GM12878 (cell line): ENCODE measurements at regions not wholly inside any gene's neighbourhood (a gene's known extent, or its start where the extent isn't known, plus 50 kb on each side); places are given as distances from the start of the nearest gene placed in this dataset.

ENCODE experiments used
- ATAC-seq: fragments of 200-7000 bp; cut with Tn5 transposase; 3 replicates; pipeline ENCODE4 v1.9.1; 2020; ENCODE audit warnings: mild to moderate bottlenecking, moderate library complexity
- BruUV-seq: library from RNA; stranded (reverse); fragments of 400-500 nt; replicated peaks from 2 replicates; lab custom pipeline; 2021; lab: Mats Ljungman, UMichigan
- CTCF ChIA-PET: fragments of 300-600 bp; sonication (Branson Sonifier 250); formaldehyde crosslinking; extraction: SDS; loops from one replicate; lab custom pipeline; 2021; ENCODE audit warnings: inconsistent platforms; lab: Yijun Ruan, JAX
- POLR2A ChIA-PET: fragments of 350-600 bp; formaldehyde crosslinking; extraction: SDS; loops from one replicate; lab custom pipeline; 2021; ENCODE audit warnings: inconsistent platforms; lab: Charles Lee
- RAD21 ChIA-PET: fragments of 300-600 bp; sonication (Branson Sonifier 250); formaldehyde crosslinking; loops from one replicate; lab custom pipeline; 2023; ENCODE audit warnings: antibody characterized with exemption; ENCODE audit not compliant: unreplicated experiment; lab: Charles Lee
- SMC1A ChIA-PET: fragments of 300-600 bp; sonication (Branson Sonifier 250); formaldehyde crosslinking; loops from one replicate; lab custom pipeline; 2023; ENCODE audit not compliant: unreplicated experiment, uncharacterized antibody; lab: Charles Lee
- DNase-seq: peaks from one replicate; pipeline ENCODE4 v3.0.0-alpha.2; 2011; ENCODE audit warnings: low read depth, low spot score
- FAIRE-seq: peaks from 3 replicates; lab custom pipeline; 2011; peaks lifted over from hg19 to GRCh38; lab: Jason Lieb, UNC
- H2AFZ ChIP-seq: 2 replicates; pipeline ENCODE4 v1.6.0; 2011; ENCODE audit warnings: low read depth, low read length, control low read depth; ENCODE audit not compliant: control insufficient read depth
- H3K27ac ChIP-seq: 2 replicates; pipeline ENCODE4 v1.5.1; 2011; ENCODE audit warnings: control low read depth; ENCODE audit not compliant: control insufficient read depth, insufficient read depth
- H3K27me3 ChIP-seq, 2 experiments: replicated peaks in 1 of 2; 2 replicates each; pipeline versions ENCODE4 v1.6.0 to v1.6.1; 2011; ENCODE audit warnings: low read length in 1 of 2; ENCODE audit not compliant: control insufficient read depth in 2 of 2, insufficient read depth in 2 of 2
- H3K36me3 ChIP-seq, 2 experiments: 2 replicates each; pipeline ENCODE4 v1.5.1; 2011; ENCODE audit warnings: low read length in 1 of 2; ENCODE audit not compliant: control insufficient read depth in 2 of 2, insufficient read depth in 2 of 2
- H3K4me1 ChIP-seq: 2 replicates; pipeline ENCODE4 v1.6.1; 2011; ENCODE audit warnings: mild to moderate bottlenecking, low read length, moderate library complexity, mixed read lengths; ENCODE audit not compliant: control insufficient read depth, insufficient read depth
- H3K4me2 ChIP-seq: 2 replicates; pipeline ENCODE4 v1.6.0; 2011; ENCODE audit warnings: control low read depth; ENCODE audit not compliant: control insufficient read depth, insufficient read depth
- H3K4me3 ChIP-seq: fragments of 200-600 bp; sonication (generic); 2 replicates; pipeline ENCODE4 v1.5.1; 2016
- H3K79me2 ChIP-seq: 2 replicates; pipeline ENCODE4 v1.6.0; 2011; ENCODE audit warnings: low read length; ENCODE audit not compliant: control insufficient read depth, insufficient read depth
- H3K9ac ChIP-seq: 2 replicates; pipeline ENCODE4 v1.8.0; 2011; ENCODE audit warnings: low read length, control low read depth, mixed read lengths; ENCODE audit not compliant: control insufficient read depth, insufficient read depth
- H3K9me3 ChIP-seq: replicated peaks from 3 replicates; pipeline ENCODE4 v1.5.1; 2011; ENCODE audit warnings: mild to moderate bottlenecking, low read length; ENCODE audit not compliant: control insufficient read depth, insufficient read depth
- H4K20me1 ChIP-seq: 2 replicates; pipeline ENCODE4 v1.6.0; 2011; ENCODE audit not compliant: control insufficient read depth, insufficient read depth
- ASH2L ChIP-seq: fragments of 300-600, 200-600 bp; sonication (generic); IDR thresholded peaks from 2 replicates; pipeline ENCODE4 v1.6.1; 2017; ENCODE audit warnings: low read depth, mild to moderate bottlenecking, borderline replicate concordance
- ATF2 ChIP-seq: IDR thresholded peaks from 2 replicates; pipeline ENCODE4 v1.6.1; 2012; ENCODE audit warnings: low read length, inconsistent platforms
- ATF7 ChIP-seq: fragments of 450-650 bp; IDR thresholded peaks from 2 replicates; pipeline ENCODE4 v1.6.1; 2016; ENCODE audit warnings: low read depth, mild to moderate bottlenecking
- BHLHE40 ChIP-seq, 2 experiments: fragments of 450-650 bp in 1 of 2; IDR thresholded peaks; 2 replicates each; pipeline ENCODE4 v1.6.1; 2011 to 2017; ENCODE audit warnings: low read depth in 2 of 2, borderline replicate concordance in 1 of 2, improper control_type of control experiment in 1 of 2, low read length in 1 of 2, mild to moderate bottlenecking in 1 of 2
- CBX5 ChIP-seq: sonication (generic); IDR thresholded peaks from 2 replicates; pipeline ENCODE4 v1.6.1; 2016; ENCODE audit warnings: low read depth, moderate library complexity, mild to moderate bottlenecking, inconsistent platforms
- IRF3 ChIP-seq: fragments of 450-650 bp; IDR thresholded peaks from 2 replicates; pipeline ENCODE4 v1.6.1; 2014; ENCODE audit warnings: mild to moderate bottlenecking
- KAT2A ChIP-seq: conservative IDR thresholded peaks from 2 replicates; pipeline ENCODE4 v1.6.1; 2011; ENCODE audit warnings: low read depth, low read length; ENCODE audit not compliant: control insufficient read depth
- MAX ChIP-seq: IDR thresholded peaks from 2 replicates; pipeline ENCODE4 v1.6.1; 2012; ENCODE audit warnings: low read depth, low read length, improper control_type of control experiment
- MXI1 ChIP-seq: fragments of 150-350 bp; IDR thresholded peaks from 2 replicates; pipeline ENCODE4 v1.6.1; 2011; ENCODE audit warnings: low read depth, mild to moderate bottlenecking, inconsistent platforms, low read length, improper control_type of control experiment
- PAX5 ChIP-seq: IDR thresholded peaks from 2 replicates; pipeline ENCODE4 v1.6.1; 2011; ENCODE audit warnings: low read depth, low read length, borderline replicate concordance
- SMARCA5 ChIP-seq: fragments of 450-650 bp; IDR thresholded peaks from 2 replicates; pipeline ENCODE4 v1.6.1; 2017; ENCODE audit warnings: mild to moderate bottlenecking
- SREBF2 ChIP-seq: IDR thresholded peaks from 2 replicates; pipeline ENCODE4 v1.6.1; 2012; ENCODE audit warnings: mild to moderate bottlenecking, low read length
- SUZ12 ChIP-seq: fragments of 200-600 bp; sonication (generic); IDR thresholded peaks from one replicate; pipeline ENCODE4 v1.6.1; 2018; ENCODE audit warnings: antibody characterized with exemption, mild to moderate bottlenecking; ENCODE audit not compliant: unreplicated experiment
- WRNIP1 ChIP-seq: IDR thresholded peaks from 2 replicates; pipeline ENCODE4 v1.6.1; 2011; ENCODE audit warnings: low read depth, low read length, improper control_type of control experiment, borderline replicate concordance
- ZNF207 ChIP-seq: fragments of 450-650 bp; IDR thresholded peaks from 2 replicates; pipeline ENCODE4 v1.6.1; 2014; ENCODE audit warnings: antibody characterized with exemption, mild to moderate bottlenecking, borderline replicate concordance
- ZZZ3 ChIP-seq: IDR thresholded peaks from 2 replicates; pipeline ENCODE4 v1.6.1; 2011; ENCODE audit warnings: low read depth; ENCODE audit not compliant: control insufficient read depth, insufficient read length
- in situ Hi-C: fragments of 300-500 bp; cut with MboI; formaldehyde crosslinking; loops from 9 replicates; pipeline ENCODE4 v1.14.3; 2018; ENCODE audit warnings: mixed read lengths
- intact Hi-C: fragments of 100-400 bp; cut with micrococcal nuclease; formaldehyde crosslinking; loops from one replicate; pipeline ENCODE4 v1.14.2; 2022; ENCODE audit not compliant: unreplicated experiment
- TF ChIP-seq, protein P1 (sequence below): fragments of 150-350 bp; IDR thresholded peaks from 2 replicates; pipeline ENCODE4 v1.6.1; 2016; ENCODE audit warnings: low read depth, low read length
- TF ChIP-seq, protein P2 (sequence below): IDR thresholded peaks from 2 replicates; pipeline ENCODE4 v1.6.1; 2011; ENCODE audit warnings: low read depth, mild to moderate bottlenecking, low read length, moderate library complexity, borderline replicate concordance; ENCODE audit errors: extremely low read depth
- TF ChIP-seq, protein P3 (sequence below): fragments of 450-650 bp; IDR thresholded peaks from 2 replicates; pipeline ENCODE4 v1.6.1; 2016; ENCODE audit warnings: mild to moderate bottlenecking

DNA sequence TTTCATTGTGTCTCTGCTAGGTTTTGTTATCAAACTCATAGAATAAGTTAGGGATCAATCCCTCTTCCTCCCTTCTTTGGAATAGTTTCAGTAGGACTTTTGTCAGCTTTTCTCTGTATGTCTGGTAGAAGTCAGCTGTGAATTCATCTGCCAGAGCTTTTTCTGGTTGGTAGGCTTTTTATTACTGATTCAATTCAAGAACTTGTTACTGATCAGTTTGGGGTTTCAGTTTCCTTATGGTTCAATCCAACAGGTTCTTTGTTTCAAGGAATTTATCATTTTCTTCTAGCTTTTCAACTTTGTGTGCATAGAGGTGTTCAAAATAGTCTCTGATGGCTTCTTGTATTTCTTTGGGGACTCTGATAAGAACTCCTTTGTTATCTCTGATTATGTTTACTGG is 221.7 kb downstream of the FGF10 start:
- CTCF ChIA-PET = no interaction called here
- no peak overlapping the region for H3K4me3 ChIP-seq
- intact Hi-C loops = no loop called here
- no peak overlapping the region for H3K9ac ChIP-seq
- H2AFZ ChIP-seq = no peak overlapping the region
- DNase-seq (no peak), FAIRE-seq (no peak), ATAC-seq (no peak)
- no peaks in the 10 kb centered on the region for H3K27me3 ChIP-seq
- TF ChIP-seq PAX5 (no peak), MAX (no peak), WRNIP1 (no peak), ATF7 (no peak), SREBF2 (no peak), BHLHE40 (IDR thresholded peaks at IDR 0.05; ENCODE audit: borderline replicate concordance in 1 of 2, low read depth in 2 of 2, low read length in 1 of 2) (no peak), ATF2 (no peak), SUZ12 (no peak), KAT2A (no peak), IRF3 (no peak), ASH2L (no peak), CBX5 (no peak), ZNF207 (no peak), MXI1 (no peak), ZZZ3 (no peak), SMARCA5 (no peak)
- TF ChIP-seq, protein P1, sequence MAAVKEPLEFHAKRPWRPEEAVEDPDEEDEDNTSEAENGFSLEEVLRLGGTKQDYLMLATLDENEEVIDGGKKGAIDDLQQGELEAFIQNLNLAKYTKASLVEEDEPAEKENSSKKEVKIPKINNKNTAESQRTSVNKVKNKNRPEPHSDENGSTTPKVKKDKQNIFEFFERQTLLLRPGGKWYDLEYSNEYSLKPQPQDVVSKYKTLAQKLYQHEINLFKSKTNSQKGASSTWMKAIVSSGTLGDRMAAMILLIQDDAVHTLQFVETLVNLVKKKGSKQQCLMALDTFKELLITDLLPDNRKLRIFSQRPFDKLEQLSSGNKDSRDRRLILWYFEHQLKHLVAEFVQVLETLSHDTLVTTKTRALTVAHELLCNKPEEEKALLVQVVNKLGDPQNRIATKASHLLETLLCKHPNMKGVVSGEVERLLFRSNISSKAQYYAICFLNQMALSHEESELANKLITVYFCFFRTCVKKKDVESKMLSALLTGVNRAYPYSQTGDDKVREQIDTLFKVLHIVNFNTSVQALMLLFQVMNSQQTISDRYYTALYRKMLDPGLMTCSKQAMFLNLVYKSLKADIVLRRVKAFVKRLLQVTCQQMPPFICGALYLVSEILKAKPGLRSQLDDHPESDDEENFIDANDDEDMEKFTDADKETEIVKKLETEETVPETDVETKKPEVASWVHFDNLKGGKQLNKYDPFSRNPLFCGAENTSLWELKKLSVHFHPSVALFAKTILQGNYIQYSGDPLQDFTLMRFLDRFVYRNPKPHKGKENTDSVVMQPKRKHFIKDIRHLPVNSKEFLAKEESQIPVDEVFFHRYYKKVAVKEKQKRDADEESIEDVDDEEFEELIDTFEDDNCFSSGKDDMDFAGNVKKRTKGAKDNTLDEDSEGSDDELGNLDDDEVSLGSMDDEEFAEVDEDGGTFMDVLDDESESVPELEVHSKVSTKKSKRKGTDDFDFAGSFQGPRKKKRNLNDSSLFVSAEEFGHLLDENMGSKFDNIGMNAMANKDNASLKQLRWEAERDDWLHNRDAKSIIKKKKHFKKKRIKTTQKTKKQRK = no peak
- TF ChIP-seq, protein P2, sequence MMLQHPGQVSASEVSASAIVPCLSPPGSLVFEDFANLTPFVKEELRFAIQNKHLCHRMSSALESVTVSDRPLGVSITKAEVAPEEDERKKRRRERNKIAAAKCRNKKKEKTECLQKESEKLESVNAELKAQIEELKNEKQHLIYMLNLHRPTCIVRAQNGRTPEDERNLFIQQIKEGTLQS = no peak
- TF ChIP-seq, protein P3, sequence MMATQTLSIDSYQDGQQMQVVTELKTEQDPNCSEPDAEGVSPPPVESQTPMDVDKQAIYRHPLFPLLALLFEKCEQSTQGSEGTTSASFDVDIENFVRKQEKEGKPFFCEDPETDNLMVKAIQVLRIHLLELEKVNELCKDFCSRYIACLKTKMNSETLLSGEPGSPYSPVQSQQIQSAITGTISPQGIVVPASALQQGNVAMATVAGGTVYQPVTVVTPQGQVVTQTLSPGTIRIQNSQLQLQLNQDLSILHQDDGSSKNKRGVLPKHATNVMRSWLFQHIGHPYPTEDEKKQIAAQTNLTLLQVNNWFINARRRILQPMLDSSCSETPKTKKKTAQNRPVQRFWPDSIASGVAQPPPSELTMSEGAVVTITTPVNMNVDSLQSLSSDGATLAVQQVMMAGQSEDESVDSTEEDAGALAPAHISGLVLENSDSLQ = no peak
- SMC1A ChIA-PET = no interaction called here
- no peaks in the 10 kb centered on the region for H3K4me1 ChIP-seq
- in situ Hi-C loops = no loop called here
- no peaks in the 10 kb centered on the region for H3K9me3 ChIP-seq
- RAD21 ChIA-PET = no interaction called here
- H4K20me1 ChIP-seq = no peaks in the 10 kb centered on the region
- POLR2A ChIA-PET = no interaction called here
- H3K27ac ChIP-seq = no peak overlapping the region
- no TSS peak for BruUV-seq
- no peak overlapping the region for H3K4me2 ChIP-seq
- H3K36me3 ChIP-seq = no peaks in the 10 kb centered on the region
- H3K79me2 ChIP-seq = no peaks in the 10 kb centered on the region
